OCI-LY1 (cell line): ENCODE measurements at regions not wholly inside any gene's neighbourhood (a gene's known extent, or its start where the extent isn't known, plus 50 kb on each side); places are given as distances from the start of the nearest gene placed in this dataset.

Experiments used
- H2AFZ ChIP-seq: fragments of 200-600 bp; sonication (generic), shearing (Covaris generic); 2 replicates; pipeline ENCODE4 v1.6.0; 2014; ENCODE audit warnings: antibody characterized with exemption, mild to moderate bottlenecking, low read length
- H3F3A ChIP-seq: fragments of 200-600 bp; sonication (generic), shearing (Covaris generic); 2 replicates; pipeline ENCODE4 v1.6.0; 2014; ENCODE audit warnings: mild to moderate bottlenecking, antibody characterized with exemption, low read length, moderate library complexity; ENCODE audit not compliant: insufficient read depth
- H3K27ac ChIP-seq: fragments of 200-600 bp; sonication (generic); 2 replicates; pipeline ENCODE4 v1.5.1; 2014; ENCODE audit warnings: low read length, mixed run types, mild to moderate bottlenecking, low read depth; ENCODE audit not compliant: poor library complexity, severe bottlenecking
- H3K27me3 ChIP-seq: fragments of 200-600 bp; sonication (generic); 2 replicates; pipeline ENCODE4 v1.6.0; 2014; ENCODE audit warnings: antibody characterized with exemption, mild to moderate bottlenecking, low read length, moderate library complexity; ENCODE audit not compliant: insufficient read depth
- H3K36me3 ChIP-seq: fragments of 200-600 bp; sonication (generic); 2 replicates; pipeline ENCODE4 v1.6.1; 2014; ENCODE audit warnings: mild to moderate bottlenecking, antibody characterized with exemption, low read length, moderate library complexity, mixed read lengths; ENCODE audit not compliant: insufficient read depth
- H3K4me1 ChIP-seq: fragments of 200-600 bp; sonication (generic); 2 replicates; pipeline ENCODE4 v1.5.1; 2014; ENCODE audit warnings: mild to moderate bottlenecking, low read length, moderate library complexity; ENCODE audit not compliant: insufficient read depth, severe bottlenecking
- H3K4me2 ChIP-seq: fragments of 200-600 bp; sonication (generic), shearing (Covaris generic); 2 replicates; pipeline ENCODE4 v1.6.1; 2014; ENCODE audit warnings: low read length
- H3K4me3 ChIP-seq: fragments of 200-600 bp; sonication (generic); 2 replicates; pipeline ENCODE4 v1.5.1; 2014; ENCODE audit warnings: low read length, low read depth, mild to moderate bottlenecking, mixed read lengths; ENCODE audit not compliant: poor library complexity, severe bottlenecking
- H3K79me2 ChIP-seq: fragments of 200-600 bp; shearing (Covaris generic); 2 replicates; pipeline ENCODE4 v1.6.1; 2016; ENCODE audit warnings: mixed run types, low read length, mixed read lengths; ENCODE audit not compliant: insufficient read depth
- H3K9ac ChIP-seq: fragments of 200-600 bp; sonication (generic), shearing (Covaris generic); 2 replicates; pipeline ENCODE4 v1.6.1; 2014; ENCODE audit warnings: mild to moderate bottlenecking, low read length, mixed read lengths
- H3K9me2 ChIP-seq: fragments of 200-600 bp; sonication (generic), shearing (Covaris generic); 2 replicates; pipeline ENCODE4 v1.6.1; 2014; ENCODE audit warnings: low read depth, mild to moderate bottlenecking, low read length, mixed read lengths
- H3K9me3 ChIP-seq: fragments of 200-600 bp; shearing (Covaris generic); 2 replicates; pipeline ENCODE4 v1.6.1; 2014; ENCODE audit warnings: low read length, mixed read lengths
- H4K20me1 ChIP-seq: fragments of 200-600 bp; sonication (generic), shearing (Covaris generic); 2 replicates; pipeline ENCODE4 v1.6.0; 2016; ENCODE audit warnings: mild to moderate bottlenecking, low read length; ENCODE audit not compliant: insufficient read depth
- CTCF ChIP-seq: fragments of 200-600 bp; sonication (generic), shearing (Covaris generic); IDR thresholded peaks from 2 replicates; pipeline ENCODE4 v1.5.1; 2017; ENCODE audit warnings: mild to moderate bottlenecking, antibody characterized with exemption, low read length, moderate library complexity, mixed read lengths
- EZH2 ChIP-seq: fragments of 200-600 bp; sonication (generic), shearing (Covaris generic); IDR thresholded peaks from 2 replicates; pipeline ENCODE4 v1.8.0; 2017; ENCODE audit warnings: borderline replicate concordance, mixed run types, mild to moderate bottlenecking, antibody characterized with exemption, low read length, moderate library complexity, mixed read lengths

- H3F3A ChIP-seq: no peaks in the 10 kb centered on the region
- H3K27me3 ChIP-seq: no peaks in the 10 kb centered on the region
- no peak overlapping the region for H3K4me3 ChIP-seq
- TF ChIP-seq EZH2 (no peak), CTCF (no peak)
- no peaks in the 10 kb centered on the region for H3K36me3 ChIP-seq
- no peaks in the 10 kb centered on the region for H3K9me2 ChIP-seq
- no peaks in the 10 kb centered on the region for H4K20me1 ChIP-seq
- no peak overlapping the region for H3K4me2 ChIP-seq
- H3K27ac ChIP-seq: no peak overlapping the region
- H3K9ac ChIP-seq: no peak overlapping the region
- no peaks in the 10 kb centered on the region for H3K79me2 ChIP-seq
- no peaks in the 10 kb centered on the region for H3K4me1 ChIP-seq
- no peak overlapping the region for H2AFZ ChIP-seq
- no peaks in the 10 kb centered on the region for H3K9me3 ChIP-seq
Measured at GRCh38 chr20:7269452-7269851, 502.0 kb downstream of the BMP2 start.

- no peaks in the 10 kb centered on the region for H3F3A ChIP-seq
- H3K79me2 ChIP-seq: no peaks in the 10 kb centered on the region
- H2AFZ ChIP-seq: no peak overlapping the region
Measured at GRCh38 chr20:7272512-7272911, 505.0 kb downstream of the BMP2 start.

GRCh38 chr20:7274870-7275269 is 507.4 kb downstream of the BMP2 start:
- Histone ChIP-seq H3K27me3 (no peaks in the 10 kb centered on the region), H3K36me3 (no peaks in the 10 kb centered on the region), H3K79me2 (no peaks in the 10 kb centered on the region), H3K4me3 (no peak overlapping the region), H3K27ac (no peak overlapping the region), H3K9me2 (no peaks in the 10 kb centered on the region), H3K9me3 (no peaks in the 10 kb centered on the region), H3K9ac (no peak overlapping the region), H3F3A (no peaks in the 10 kb centered on the region), H4K20me1 (no peaks in the 10 kb centered on the region), H3K4me2 (no peak overlapping the region), H3K4me1 (no peaks in the 10 kb centered on the region), H2AFZ (no peak overlapping the region)
- no peak for TF ChIP-seq EZH2
- no peak for TF ChIP-seq CTCF

More at GRCh38 chr20:7272512-7272911, 505.0 kb downstream of the BMP2 start:
- Histone ChIP-seq H3K9me3 (no peaks in the 10 kb centered on the region), H3K27me3 (no peaks in the 10 kb centered on the region), H3K4me3 (no peak overlapping the region), H3K4me1 (no peaks in the 10 kb centered on the region), H3K36me3 (no peaks in the 10 kb centered on the region), H3K9ac (no peak overlapping the region), H3K27ac (no peak overlapping the region), H4K20me1 (no peaks in the 10 kb centered on the region), H3K9me2 (no peaks in the 10 kb centered on the region), H3K4me2 (no peak overlapping the region)
- peak; percentile 7; the same call in 1 of the 2 replicates for TF ChIP-seq CTCF
- TF ChIP-seq EZH2: no peak
